HG03097 (cell line): ENCODE measurements at regions not wholly inside any gene's neighbourhood (a gene's known extent, or its start where the extent isn't known, plus 50 kb on each side); places are given as distances from the start of the nearest gene placed in this dataset.
"Not testable (repeated sequence)": the region's sequence is repeated elsewhere in the genome, so short reads cannot be mapped to it uniquely, and the experiment has no call there.

Experiments used
- ATAC-seq: cut with Tn5 transposase; IDR thresholded peaks from one replicate; pipeline ENCODE4 v1.9.1; 2021; ENCODE audit not compliant: unreplicated experiment, low FRiP score

DNA sequence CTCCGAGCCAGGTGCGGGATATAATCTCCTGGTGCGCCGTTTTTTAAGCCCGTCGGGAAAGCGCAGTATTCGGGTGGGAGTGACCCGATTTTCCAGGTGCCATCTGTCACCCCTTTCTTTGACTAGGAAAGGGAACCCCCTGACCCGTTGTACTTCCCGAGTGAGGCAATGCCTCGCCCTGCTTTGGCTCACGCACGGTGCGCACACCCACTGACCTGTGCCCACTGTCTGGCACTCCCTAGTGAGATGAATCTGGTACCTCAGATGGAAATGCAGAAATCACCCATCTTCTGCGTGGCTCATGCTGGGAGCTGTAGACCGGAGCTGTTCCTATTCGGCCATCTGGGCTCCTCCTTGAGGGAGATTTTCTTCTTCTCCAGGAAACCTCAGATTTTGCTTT lies 1135.1 kb upstream of the DIAPH2 start:
- not testable (repeated sequence) for ATAC-seq

DNA sequence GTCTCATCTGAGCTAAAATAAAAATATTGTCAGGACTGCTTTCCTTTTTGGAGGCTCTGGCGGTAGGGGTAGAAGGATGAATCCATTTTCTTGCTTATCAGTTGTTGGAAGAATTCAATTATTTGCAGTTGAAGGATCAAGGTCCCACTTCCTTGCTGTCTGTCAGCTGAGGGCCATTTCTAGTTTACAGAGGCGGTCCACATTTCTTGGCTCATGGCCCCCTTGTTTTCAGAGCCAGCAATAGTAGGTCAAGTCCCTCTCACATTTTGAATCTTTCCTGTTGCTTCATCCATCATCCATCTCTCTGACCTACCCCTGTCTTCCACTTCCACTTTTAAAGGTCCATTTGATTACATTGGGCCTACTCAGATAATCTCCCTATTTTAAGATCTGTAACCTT lies 1099.3 kb upstream of the DIAPH2 start:
- ATAC-seq, result no peak

DNA sequence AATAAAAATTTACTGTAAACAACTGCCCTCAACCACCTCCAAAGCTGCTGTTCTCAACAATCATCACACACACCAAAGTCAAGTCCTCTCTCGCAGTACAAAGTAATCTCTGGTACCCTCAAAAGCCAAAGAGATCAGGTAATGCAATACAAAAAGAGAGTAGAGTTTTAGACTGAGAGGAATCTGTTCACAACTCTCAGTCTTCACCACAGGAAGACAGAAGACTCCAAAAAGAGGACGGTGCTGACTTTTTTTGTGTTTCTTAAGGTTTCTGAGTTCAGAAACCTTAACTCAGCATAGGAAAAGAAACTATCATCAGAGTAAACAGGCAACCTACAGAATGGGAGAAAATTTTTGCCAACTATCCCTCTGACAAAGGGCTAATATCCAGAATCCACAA lies 1072.3 kb upstream of the DIAPH2 start:
- ATAC-seq, result no peak

DNA sequence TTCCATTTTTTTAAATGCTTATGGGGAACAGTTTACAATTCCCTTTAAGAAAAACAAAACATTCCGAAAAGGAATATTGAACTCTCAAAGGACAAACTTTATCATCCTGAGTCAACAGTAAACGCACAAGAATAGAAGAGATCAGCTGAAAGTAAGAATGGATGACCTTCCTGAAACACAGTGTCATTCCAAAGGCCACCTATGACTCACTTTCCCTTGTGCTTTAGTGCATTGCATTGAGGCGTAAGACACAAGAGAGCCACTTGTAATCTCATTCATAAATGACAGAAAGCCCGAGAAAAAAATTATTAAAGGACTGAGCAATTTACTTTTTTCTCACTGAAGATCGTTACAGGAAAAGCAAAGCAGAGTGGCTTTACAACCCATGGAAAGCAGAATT lies 1062.4 kb upstream of the DIAPH2 start:
- ATAC-seq, result no peak

DNA sequence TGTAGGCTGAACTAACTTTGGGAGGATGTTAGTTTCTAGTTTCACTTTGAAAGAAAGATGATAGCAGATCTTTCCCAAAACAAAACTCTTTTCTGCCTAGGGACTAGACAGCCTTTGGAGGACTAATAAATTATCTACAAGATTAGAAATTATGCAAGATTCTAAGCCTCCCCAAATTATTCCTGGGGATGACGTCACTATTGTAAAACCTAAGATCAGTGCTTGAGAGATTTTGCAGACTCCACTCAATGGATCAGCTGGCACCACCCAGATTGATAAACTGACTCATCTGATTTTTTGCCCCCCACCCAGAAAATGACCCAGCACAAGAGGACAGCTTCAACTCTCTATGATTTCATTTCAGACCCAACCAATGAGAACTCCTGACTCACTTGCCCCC lies 1057.9 kb upstream of the DIAPH2 start:
- ATAC-seq, result no peak

DNA sequence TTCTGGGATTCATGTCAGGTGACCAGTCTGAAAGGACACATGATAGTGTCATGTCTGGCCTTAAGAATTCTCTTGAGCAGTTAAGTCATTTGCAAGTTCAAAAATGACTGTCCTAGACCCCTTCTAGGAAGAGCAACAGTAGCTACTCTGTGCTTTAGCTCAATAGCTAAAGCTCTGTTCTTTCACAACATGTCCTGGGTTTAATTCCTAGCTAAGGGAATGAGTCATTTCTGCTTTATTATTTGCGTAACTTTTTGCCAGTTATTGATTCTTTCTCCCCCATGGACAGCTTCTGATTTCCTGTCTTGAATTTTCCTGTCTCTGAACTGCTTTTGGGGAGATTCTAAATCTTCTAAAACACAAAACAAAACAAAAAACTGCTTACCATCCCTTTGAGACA lies 1055.8 kb upstream of the DIAPH2 start:
- no peak for ATAC-seq

DNA sequence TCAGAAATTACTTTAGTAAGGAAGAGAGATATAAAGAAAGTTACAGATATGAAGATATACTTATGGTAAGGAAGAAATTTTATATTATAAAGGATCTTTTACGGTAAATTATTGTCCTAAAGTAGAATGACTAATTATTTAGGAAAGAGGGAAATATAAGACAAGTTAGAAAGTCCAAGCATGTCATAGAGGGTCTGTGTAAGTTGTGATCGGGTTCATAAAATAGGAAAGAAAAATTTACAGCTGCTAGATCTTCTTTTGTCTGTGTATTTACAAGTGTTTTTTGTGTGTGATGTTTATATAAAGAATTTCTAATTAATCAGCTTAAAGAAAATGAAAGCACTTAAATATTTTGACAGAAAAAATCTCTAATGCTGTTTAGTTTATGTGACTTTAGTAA lies 1054.9 kb upstream of the DIAPH2 start:
- no peak for ATAC-seq

DNA sequence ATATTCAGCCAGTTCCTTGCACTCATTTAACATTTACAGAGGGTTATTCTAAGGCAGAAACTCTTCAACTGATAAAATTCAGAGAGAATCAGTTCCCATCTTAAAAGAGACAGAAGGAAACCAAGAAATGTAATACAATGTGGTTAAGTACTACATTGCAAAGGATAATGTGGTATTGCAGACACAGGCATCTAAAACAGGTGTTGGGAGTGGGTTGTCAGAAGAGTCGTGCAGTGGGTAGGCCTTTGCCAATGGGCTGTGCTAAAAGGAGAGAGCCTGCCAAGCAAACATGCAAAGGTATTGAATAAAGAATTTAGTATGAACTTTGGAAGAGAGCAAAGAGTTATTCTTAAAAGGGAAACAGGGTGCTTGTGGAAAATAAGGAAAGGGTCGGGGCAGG lies 1044.4 kb upstream of the DIAPH2 start:
- no peak for ATAC-seq

DNA sequence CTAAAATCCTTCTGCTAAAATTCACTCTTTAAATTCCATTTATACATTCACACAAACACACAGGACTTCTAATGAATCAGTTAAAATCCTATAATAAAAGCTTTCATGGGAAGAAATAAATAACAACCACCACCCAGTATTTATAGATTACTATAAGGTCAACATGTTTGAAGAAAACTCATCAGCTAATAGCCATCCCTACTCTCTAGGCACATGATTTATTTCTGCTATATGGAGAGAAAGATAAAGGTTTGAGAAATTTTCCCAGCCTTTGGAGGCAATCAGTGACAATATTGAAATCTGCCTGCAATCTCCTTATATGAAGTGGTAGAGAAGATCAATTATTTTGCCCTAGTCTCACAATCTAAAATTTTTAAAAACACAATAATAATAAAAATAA lies 1038.9 kb upstream of the DIAPH2 start:
- ATAC-seq, result no peak

DNA sequence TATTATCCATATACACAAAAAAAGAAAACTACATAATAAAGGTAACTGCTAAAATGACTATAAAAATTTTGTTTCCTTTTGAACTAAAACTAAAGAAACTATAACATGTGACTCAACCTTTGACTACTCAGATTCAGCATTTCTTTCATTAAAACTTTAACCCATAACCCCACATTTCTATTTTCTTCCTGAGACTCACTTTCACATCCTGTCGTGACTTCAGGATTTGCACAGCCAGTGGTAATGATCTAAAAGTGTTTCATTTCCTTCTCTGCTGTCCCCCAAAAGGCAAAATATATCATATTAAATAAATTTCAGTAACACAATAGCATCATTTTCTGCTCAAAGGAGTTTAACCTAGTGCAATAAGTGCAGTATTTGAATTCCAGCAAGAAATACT lies 1022.4 kb upstream of the DIAPH2 start:
- no peak for ATAC-seq

DNA sequence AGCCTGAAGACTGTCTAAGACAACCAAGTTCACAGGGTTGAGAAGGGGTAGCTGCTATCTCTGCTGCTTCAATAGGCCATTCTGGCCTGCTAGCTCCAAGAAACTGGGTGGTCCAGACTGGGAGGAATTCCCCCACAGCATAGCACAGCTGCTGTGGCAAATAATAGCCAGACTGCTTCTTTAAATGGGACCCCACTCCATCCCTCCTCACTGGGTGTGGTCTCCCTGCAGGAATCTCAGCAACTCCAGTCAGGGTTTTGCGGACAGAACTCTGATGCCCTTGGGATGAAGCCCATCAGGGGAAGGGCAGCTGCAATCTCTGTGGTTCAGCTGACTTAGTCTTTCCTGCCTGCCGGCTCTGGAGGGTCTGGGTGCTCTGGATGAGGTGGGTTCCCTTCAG lies 1018.6 kb upstream of the DIAPH2 start:
- ATAC-seq, result no peak

DNA sequence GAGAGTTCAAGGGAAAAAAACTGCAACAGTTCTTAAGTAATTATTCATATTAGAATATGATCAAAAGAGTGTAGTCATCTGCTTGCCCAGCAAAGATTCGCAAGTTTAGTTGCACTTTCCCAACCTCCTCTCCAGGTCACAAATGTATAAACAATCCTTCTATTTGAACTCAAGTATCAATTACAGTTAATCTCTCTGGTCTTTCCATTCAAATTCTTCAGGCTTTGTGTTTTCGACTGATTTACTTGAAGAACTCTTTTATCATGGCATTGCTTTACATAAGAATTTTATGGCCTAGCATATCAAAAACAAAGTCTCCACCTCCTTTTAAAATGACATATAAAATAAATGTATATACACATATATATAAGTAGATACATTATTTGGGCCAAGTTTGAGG lies 1009.6 kb upstream of the DIAPH2 start:
- ATAC-seq, result no peak

DNA sequence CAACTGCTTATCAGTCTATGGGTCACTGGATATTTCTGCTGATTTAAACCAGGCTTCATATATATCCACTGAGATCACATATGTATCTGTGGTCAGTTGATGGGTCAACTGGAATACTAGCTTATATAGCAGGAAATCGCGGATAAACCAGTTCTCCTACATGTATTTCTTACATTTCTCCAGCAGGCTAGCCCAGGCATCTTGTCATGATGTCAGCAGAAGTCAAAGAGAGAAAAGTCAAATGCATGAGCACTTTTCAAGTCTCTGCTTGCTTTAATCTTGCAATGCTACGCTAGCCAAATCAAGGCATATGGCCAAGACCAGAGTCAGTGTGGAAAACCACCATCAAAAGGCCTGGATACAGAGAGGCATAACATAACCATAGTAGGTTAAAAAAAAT lies 1008.8 kb upstream of the DIAPH2 start:
- ATAC-seq, result no peak

DNA sequence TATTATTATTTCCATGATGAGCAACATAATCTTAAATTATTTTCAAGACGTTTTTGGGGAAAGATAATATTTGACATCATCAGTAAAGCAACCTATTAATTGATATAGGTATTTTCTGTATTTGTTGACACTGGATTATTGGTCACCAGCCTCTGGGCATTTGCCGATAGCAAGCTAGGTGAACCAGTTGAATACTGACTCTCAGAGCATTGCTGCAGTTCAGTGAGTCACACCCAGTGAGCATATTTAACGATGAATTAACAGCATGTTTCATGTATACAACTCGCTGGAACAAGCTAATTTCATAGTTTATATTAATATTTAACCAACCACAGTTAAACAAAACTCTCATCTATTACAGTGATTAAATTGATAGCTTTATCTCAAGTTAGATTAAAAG lies 1006.0 kb upstream of the DIAPH2 start:
- no peak for ATAC-seq

DNA sequence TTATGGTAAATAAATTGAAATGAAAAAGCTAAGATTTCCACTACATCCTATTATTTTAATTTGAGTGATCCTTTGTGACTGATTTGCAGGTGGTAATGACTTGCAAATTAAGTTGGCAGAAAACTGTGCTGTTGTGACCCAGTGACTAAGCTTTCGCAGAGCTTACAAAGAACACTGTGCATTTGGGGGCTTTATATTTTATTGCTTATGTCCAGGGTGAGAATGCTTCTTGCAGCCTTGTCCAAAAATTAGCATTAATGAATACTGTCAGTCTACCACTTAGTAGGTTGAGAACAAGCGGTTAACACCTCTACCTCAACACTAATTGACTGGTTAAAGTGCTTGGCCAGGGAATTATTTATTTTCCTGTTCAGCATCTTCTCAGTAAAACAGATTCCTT lies 991.3 kb upstream of the DIAPH2 start:
- ATAC-seq, result no peak

DNA sequence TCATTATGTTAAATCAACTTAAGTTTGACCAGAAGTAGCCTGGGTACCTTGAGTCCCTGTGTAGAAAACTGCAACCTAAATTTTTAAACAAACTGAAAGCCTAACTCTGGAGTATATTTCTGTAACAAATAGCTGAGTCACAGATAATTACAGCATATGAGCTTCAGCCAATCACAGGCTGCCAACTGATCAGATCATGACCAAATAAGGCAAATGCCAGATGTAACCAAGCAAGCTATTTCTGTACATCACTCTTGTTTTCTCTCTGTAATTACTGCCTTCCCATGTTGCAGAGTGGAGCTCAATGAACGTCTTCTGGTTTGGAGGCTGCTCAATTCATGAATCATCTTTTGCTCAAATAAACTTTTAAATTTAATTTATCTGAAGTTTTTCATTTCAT lies 980.9 kb upstream of the DIAPH2 start:
- no peak for ATAC-seq

DNA sequence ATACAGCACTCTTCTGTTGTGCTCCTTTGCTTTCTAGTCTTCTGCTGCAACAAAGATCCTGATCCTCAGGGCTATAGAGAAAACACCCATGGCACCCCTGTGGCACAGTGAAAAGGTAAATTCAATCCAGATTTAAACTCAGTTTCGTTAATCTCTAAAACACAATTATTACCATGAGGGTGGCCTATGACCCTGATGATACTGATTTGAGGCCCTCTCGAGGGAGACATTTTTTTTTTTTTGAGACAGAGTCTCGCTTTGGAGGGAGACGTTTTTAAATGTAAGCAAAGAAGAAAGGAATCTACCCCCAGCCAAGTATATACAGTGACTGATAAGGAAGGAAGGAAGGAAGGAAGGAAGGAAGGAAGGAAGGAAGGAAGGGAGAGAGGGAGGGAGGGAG lies 967.8 kb upstream of the DIAPH2 start:
- no peak for ATAC-seq

DNA sequence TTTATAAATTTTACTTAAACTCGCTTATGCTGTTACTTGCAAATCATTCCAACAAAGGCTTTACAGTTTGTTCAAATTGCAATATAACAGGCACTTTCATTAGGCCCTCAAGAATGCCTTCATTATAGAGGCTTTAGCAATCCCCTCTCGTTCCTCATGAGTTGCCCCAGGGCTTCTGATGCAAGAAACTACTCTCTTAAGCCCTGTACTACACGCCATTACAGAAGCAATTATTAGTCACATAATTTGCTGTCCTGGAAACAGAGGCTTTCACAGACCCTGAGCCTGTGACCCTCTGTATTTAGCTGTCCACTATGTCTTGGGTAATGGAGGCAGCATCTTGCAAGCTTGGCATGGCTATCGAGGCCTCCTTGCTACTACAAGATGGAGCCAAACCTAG lies 965.9 kb upstream of the DIAPH2 start:
- no peak for ATAC-seq

DNA sequence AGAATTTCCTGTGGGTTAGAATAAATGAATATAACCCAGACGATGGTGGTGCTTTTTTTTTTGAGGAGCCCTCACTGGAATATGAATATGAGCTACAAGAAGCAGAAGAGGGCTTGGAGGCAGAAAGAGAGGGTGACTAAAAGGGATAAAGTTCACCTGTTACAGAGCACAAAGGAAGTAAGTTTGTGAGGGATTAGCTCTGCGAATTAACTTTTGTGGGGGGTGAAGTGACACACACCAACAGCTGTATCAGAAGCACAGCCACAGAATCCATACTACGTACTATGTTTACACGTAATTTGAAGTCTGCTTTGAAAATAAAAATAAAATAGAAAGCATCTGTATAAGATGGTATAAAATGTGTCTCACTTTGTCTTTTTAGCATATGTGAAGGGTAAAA lies 963.6 kb upstream of the DIAPH2 start:
- ATAC-seq, result no peak

DNA sequence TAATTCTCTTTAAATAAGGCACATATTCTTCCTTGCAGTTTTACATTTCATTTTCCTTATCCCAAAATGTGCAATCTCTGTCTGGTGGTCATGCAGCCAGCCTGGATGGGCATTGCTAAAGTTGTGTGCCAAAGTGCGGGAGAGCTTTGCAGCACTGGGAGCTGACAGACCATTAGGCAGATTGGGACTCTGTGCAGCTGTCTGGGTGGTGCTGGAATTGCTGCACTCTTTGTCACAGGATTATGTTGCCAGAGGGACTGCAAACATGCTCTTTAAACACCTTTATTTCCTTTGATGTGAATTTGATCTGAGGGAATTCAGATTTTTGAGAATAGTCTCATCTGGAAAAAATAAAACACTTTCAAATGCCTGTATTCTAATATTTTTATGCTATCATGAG lies 956.2 kb upstream of the DIAPH2 start:
- ATAC-seq, result no peak

DNA sequence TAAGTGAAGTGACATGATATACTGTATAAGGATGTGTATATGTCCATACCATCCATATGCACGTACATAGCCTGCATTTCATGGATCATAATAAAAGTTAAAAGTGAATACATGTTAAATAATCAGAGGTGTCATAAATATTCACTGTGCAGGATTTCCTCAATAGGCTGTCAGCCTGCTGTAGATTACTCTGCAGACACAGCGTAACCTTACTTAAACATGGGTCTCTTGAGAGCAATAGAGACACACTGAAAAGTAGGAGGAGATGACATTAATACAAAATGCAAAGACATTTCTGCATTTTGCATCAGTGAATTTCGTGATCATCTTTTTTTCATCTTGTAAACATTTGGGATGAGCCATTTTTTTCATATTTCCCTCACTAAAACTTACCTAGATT lies 955.2 kb upstream of the DIAPH2 start:
- no peak for ATAC-seq

DNA sequence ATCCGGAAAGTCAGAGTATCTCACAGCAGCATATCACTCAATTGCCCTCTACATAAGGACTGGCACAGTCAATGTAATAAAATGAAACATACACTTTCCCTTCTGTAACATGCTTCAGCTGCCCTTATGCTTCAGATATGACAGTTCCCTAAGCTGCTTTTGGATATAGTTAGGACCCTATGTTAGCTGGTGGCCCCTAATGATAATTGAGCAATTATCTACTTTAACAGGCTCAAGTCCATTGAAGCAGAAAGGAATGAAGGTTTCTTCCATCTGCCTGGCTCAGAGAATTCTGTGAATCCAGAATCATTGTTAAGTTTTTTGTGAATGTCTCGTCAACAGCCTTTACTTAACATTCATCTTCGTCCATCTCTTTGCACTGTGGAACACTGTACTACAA lies 951.2 kb upstream of the DIAPH2 start:
- ATAC-seq, result no peak

DNA sequence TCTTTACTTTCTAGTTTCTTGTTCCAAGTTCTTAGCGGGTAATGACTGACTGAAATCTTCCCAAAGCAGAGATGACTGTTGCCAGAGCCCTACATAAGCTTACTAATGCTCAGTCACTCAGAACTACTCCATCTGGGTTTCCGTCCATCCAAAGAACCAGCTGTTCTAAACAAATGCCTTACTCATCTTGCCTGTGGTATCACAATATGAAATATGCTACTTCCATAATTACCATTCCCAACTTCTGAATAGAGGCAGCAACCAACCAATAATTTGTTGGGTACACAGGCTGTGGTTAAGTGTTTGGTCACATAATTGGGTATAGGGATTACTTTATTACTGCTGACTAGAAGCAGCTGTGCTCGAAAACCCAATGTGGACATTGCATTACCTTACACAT lies 930.2 kb upstream of the DIAPH2 start:
- no peak for ATAC-seq

DNA sequence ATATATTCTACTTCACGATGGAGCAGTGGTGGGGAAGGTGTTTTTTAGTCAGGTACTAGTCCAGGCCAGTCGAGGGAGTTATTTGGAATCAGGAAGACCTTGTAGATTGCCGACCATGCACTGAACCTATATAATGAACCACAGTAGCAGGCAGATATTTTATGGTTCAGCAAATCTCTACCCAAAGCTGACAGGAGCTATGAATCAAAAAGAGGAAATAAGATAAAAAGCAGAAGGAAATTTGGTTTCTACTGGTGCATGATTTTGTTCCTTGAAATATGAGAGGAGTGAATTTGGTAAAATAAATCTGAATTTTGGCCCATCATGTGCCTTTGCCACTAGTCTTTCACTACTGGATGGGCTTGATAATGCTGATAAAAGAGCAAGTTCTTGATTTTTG lies 924.3 kb upstream of the DIAPH2 start:
- no peak for ATAC-seq
